ENCODE measurements at regions not wholly inside any gene's neighbourhood (a gene's known extent, or its start where the extent isn't known, plus 50 kb on each side); places are given as distances from the start of the nearest gene placed in this dataset.

- no peak for DNase-seq (ENCODE audit: low read depth)
- H3K4me3 ChIP-seq (ENCODE audit: low read depth, low read length) = no peak overlapping the region
These were observed 129.3 kb downstream of the KCNRG start for GRCh38 chr13:50144246-50145160.

DNA sequence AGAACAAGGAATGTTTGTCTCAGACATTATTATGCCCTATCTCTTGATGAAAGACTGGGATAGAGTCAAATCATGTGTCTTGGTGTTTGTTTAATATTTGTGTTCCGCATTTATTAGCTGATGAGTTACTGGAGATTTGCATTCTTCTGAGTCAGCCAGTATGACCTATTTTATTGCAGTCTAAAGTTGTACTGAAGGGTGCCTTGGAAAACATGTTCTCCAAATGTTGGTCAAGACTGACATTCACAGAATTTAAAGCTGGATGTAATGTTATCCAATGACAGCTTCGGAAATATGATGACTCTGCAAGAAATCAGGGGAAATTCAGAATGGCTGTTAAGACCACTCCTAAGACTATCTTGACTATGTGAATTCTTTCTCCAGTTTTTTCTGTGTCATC, 134.0 kb downstream of the KCNRG start:
- no peak for DNase-seq (ENCODE audit: low read depth)
- H3K4me3 ChIP-seq (ENCODE audit: low read depth, low read length) = no peak overlapping the region
- TF ChIP-seq, protein P1, sequence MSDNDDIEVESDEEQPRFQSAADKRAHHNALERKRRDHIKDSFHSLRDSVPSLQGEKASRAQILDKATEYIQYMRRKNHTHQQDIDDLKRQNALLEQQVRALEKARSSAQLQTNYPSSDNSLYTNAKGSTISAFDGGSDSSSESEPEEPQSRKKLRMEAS (IDR thresholded peaks at IDR 0.05; ENCODE audit: low read depth, low read length) = no peak
- TF ChIP-seq CTCF (IDR thresholded peaks at IDR 0.05; ENCODE audit: low read depth, low read length) = no peak
- no peak for TF ChIP-seq MYC (IDR thresholded peaks at IDR 0.05; ENCODE audit: low read depth, low read length)
- no peak for TF ChIP-seq POLR2A (IDR thresholded peaks at IDR 0.05; ENCODE audit: extremely low read depth, insufficient read length)

More at GRCh38 chr13:50144246-50145160, 129.3 kb downstream of the KCNRG start:
- TF ChIP-seq POLR2A (IDR thresholded peaks at IDR 0.05; ENCODE audit: extremely low read depth, insufficient read length) (no peak), CTCF (IDR thresholded peaks at IDR 0.05; ENCODE audit: low read depth, low read length) (no peak), MYC (IDR thresholded peaks at IDR 0.05; ENCODE audit: low read depth, low read length) (no peak)
- TF ChIP-seq, protein P1 (IDR thresholded peaks at IDR 0.05; ENCODE audit: low read depth, low read length) = no peak

DNA sequence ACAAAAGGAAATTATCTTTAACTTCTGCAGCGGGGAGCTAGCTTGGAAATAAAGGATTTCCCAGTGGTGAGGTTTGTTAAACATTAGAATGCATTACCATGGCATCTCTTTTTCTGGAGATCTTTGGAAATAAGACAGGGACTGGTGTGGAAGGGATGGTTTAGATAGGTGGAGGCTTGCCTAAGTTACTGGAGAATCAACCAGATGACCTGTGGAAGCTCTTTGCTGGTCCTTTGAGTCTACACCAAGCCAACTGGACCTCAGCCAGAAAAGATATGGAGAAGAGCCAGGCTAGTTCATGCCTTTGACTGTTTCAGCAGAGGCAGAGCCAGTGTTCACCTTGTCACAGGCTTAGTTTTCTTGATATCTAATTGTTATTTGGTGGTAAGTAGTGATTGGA, 134.7 kb downstream of the KCNRG start:
- no peak for DNase-seq (ENCODE audit: low read depth)
- H3K4me3 ChIP-seq (ENCODE audit: low read depth, low read length) = no peak overlapping the region
- TF ChIP-seq POLR2A (IDR thresholded peaks at IDR 0.05; ENCODE audit: extremely low read depth, insufficient read length) (no peak), CTCF (IDR thresholded peaks at IDR 0.05; ENCODE audit: low read depth, low read length) (no peak), MYC (IDR thresholded peaks at IDR 0.05; ENCODE audit: low read depth, low read length) (no peak)
- TF ChIP-seq, protein P1 (IDR thresholded peaks at IDR 0.05; ENCODE audit: low read depth, low read length) = no peak

- no peak for TF ChIP-seq POLR2A (IDR thresholded peaks at IDR 0.05; ENCODE audit: extremely low read depth, insufficient read length)
- TF ChIP-seq MYC (IDR thresholded peaks at IDR 0.05; ENCODE audit: low read depth, low read length) = no peak
- TF ChIP-seq, protein P1 (IDR thresholded peaks at IDR 0.05; ENCODE audit: low read depth, low read length) = no peak
- TF ChIP-seq CTCF (IDR thresholded peaks at IDR 0.05; ENCODE audit: low read depth, low read length) = no peak
- no peak for DNase-seq (ENCODE audit: low read depth)
- no peak overlapping the region for H3K4me3 ChIP-seq (ENCODE audit: low read depth, low read length)
These were observed 137.0 kb downstream of the KCNRG start for GRCh38 chr13:50152224-50152623.

DNA sequence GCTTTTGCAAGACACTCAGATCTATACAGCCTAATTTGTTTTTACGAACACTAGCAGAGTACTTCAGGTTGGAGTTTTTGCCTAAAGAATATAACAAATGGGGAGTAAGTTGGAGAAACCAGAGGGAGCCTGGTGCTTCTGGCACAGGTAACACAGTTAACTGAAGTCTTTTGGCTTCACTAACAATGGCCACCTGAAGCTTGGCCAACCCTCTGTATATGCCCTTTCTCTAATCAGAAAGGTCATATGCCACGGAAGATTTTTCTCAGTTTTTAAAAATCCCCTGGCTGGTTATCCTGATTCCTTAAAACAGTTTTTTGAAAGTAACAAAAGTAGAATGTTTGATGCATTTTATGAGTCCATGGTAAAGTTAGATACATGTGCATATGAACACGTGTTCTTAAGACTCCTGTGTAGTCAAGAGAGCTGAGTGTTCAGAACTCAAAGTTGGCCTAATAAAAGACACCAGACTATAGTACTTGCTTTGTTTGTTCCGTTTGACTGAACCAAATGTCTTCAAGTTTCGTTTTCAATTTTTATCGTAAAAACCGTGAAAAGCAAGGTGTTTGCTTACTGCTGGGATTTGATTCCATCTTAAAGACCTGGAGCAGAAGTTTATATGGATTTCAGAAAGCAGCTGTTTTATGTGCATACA, 137.5 kb downstream of the KCNRG start:
- no peak for DNase-seq (ENCODE audit: low read depth)
- H3K4me3 ChIP-seq (ENCODE audit: low read depth, low read length) = no peak overlapping the region
- TF ChIP-seq CTCF (IDR thresholded peaks at IDR 0.05; ENCODE audit: low read depth, low read length) = no peak
- TF ChIP-seq, protein P1 (IDR thresholded peaks at IDR 0.05; ENCODE audit: low read depth, low read length) = no peak
